Astrocyte of the cerebellum (primary cell): ENCODE measurements at regions not wholly inside any gene's neighbourhood (a gene's known extent, or its start where the extent isn't known, plus 50 kb on each side); places are given as distances from the start of the nearest gene placed in this dataset.

Source experiments
- DNase-seq: peaks from one replicate; pipeline ENCODE4 v3.0.0-alpha.2; 2011; ENCODE audit warnings: low read depth
- H3K4me3 ChIP-seq: 2 replicates; pipeline ENCODE4 v1.5.1; 2011; ENCODE audit warnings: mild to moderate bottlenecking, low read depth, low read length, moderate library complexity
- CTCF ChIP-seq: IDR thresholded peaks from 2 replicates; pipeline ENCODE4 v1.5.1; 2012; ENCODE audit warnings: low read length, low read depth, moderate library complexity, mild to moderate bottlenecking; ENCODE audit errors: missing control alignments
- in situ Hi-C: cut with HindIII; loops from 2 replicates; pipeline ENCODE4 v1.10.0; 2017; ENCODE audit warnings: low sequenced_read_pairs

- in situ Hi-C loops = loop anchor here (5.0 kb wide), 1 partner anchor 48 kb away; no protein-coding TSS in a partner anchor
- no peak overlapping the region for H3K4me3 ChIP-seq
- TF ChIP-seq CTCF = no peak
- no peak for DNase-seq
Observed at GRCh38 chr3:17939157-17939556, 196.7 kb upstream of the TBC1D5 start.

- no peak for DNase-seq
- no peak for TF ChIP-seq CTCF
- in situ Hi-C loops = loop anchor here (5.0 kb wide), 1 partner anchor 49 kb away; no protein-coding TSS in a partner anchor
- H3K4me3 ChIP-seq = no peak overlapping the region
Observed at GRCh38 chr3:17938313-17938712, 195.9 kb upstream of the TBC1D5 start.

- no peak for TF ChIP-seq CTCF
- in situ Hi-C loops = loop anchor here (5.0 kb wide), 1 partner anchor 50 kb away; no protein-coding TSS in a partner anchor
- H3K4me3 ChIP-seq = no peak overlapping the region
- no peak for DNase-seq
Observed at GRCh38 chr3:17936736-17937480, 194.5 kb upstream of the TBC1D5 start.

- no peak for TF ChIP-seq CTCF
- in situ Hi-C loops = loop anchor here (5.0 kb wide), 1 partner anchor 52 kb away; no protein-coding TSS in a partner anchor
- DNase-seq = no peak
- no peak overlapping the region for H3K4me3 ChIP-seq
Observed at GRCh38 chr3:17935222-17935621, 192.8 kb upstream of the TBC1D5 start.

GRCh38 chr3:17932136-17932771, 189.8 kb upstream of the TBC1D5 start:
- in situ Hi-C loops = no loop called here
- DNase-seq = no peak
- no peak overlapping the region for H3K4me3 ChIP-seq
- no peak for TF ChIP-seq CTCF

- in situ Hi-C loops = no loop called here
- no peak for DNase-seq
- TF ChIP-seq CTCF = no peak
- no peak overlapping the region for H3K4me3 ChIP-seq
Observed at GRCh38 chr3:17931131-17931530, 188.7 kb upstream of the TBC1D5 start.
